ENCODE measurements at regions not wholly inside any gene's neighbourhood (a gene's known extent, or its start where the extent isn't known, plus 50 kb on each side); places are given as distances from the start of the nearest gene placed in this dataset.
A peak's percentile ranks its signal among the peaks of the same experiment; 100 is the strongest.

GRCh38 chr17:77304746-77305473, 164.1 kb downstream of the SEC14L1 start:
- intact Hi-C loops (cut with DNase I), result no loop called here
- no peak for ATAC-seq (ENCODE audit: poor library complexity)

GRCh38 chr17:77306048-77306789, 165.4 kb downstream of the SEC14L1 start:
- DNase-seq, result no peak

More at GRCh38 chr17:77304746-77305473, 164.1 kb downstream of the SEC14L1 start:
- DNase-seq, result peak; percentile 34

GRCh38 chr17:77306790-77307478, 166.2 kb downstream of the SEC14L1 start:
- ATAC-seq (ENCODE audit: poor library complexity) (no peak), DNase-seq (peak; percentile 40)
- intact Hi-C loops (cut with DNase I), result no loop called here

More at GRCh38 chr17:77306048-77306789, 165.4 kb downstream of the SEC14L1 start:
- intact Hi-C loops (cut with DNase I), result no loop called here
- no peak for ATAC-seq (ENCODE audit: poor library complexity)

GRCh38 chr17:77307479-77308198, 166.9 kb downstream of the SEC14L1 start:
- intact Hi-C loops (cut with DNase I), result no loop called here
- peak; percentile 65 for ATAC-seq (ENCODE audit: poor library complexity)
- DNase-seq, result peak; percentile 53

GRCh38 chr17:77308861-77309726, 168.3 kb downstream of the SEC14L1 start:
- intact Hi-C loops (cut with DNase I), result no loop called here
- DNase-seq (peak; percentile 72), ATAC-seq (ENCODE audit: poor library complexity) (peak; percentile 12)

GRCh38 chr17:77310336-77310735, 169.6 kb downstream of the SEC14L1 start:
- intact Hi-C loops (cut with DNase I), result no loop called here
- DNase-seq, result no peak
- ATAC-seq (ENCODE audit: poor library complexity), result no peak

- ATAC-seq (ENCODE audit: poor library complexity), result no peak
- no peak for DNase-seq
- intact Hi-C loops (cut with DNase I), result no loop called here
Observed at GRCh38 chr17:77311371-77311981, 170.7 kb downstream of the SEC14L1 start.

- intact Hi-C loops (cut with DNase I), result no loop called here
- DNase-seq, result peak; percentile 40
- no peak for ATAC-seq (ENCODE audit: poor library complexity)
Observed at GRCh38 chr17:77312061-77312701, 171.4 kb downstream of the SEC14L1 start.

- peak; percentile 81 for DNase-seq
- intact Hi-C loops (cut with DNase I), result no loop called here
- ATAC-seq (ENCODE audit: poor library complexity), result peak; percentile 72
Observed at GRCh38 chr17:77312786-77313599, 172.2 kb downstream of the SEC14L1 start.

GRCh38 chr17:77313831-77314230, 173.1 kb downstream of the SEC14L1 start:
- no peak for DNase-seq
- no peak for ATAC-seq (ENCODE audit: poor library complexity)
- intact Hi-C loops (cut with DNase I), result no loop called here

- DNase-seq, result no peak
- no peak for ATAC-seq (ENCODE audit: poor library complexity)
- intact Hi-C loops (cut with DNase I), result no loop called here
Observed at GRCh38 chr17:77314601-77315000, 173.8 kb downstream of the SEC14L1 start.

- DNase-seq (no peak), ATAC-seq (ENCODE audit: poor library complexity) (no peak)
- intact Hi-C loops (cut with DNase I), result no loop called here
Observed at GRCh38 chr17:77315010-77315409, 174.2 kb downstream of the SEC14L1 start.

GRCh38 chr17:77315551-77316190, 174.9 kb downstream of the SEC14L1 start:
- ATAC-seq (ENCODE audit: poor library complexity), result no peak
- DNase-seq, result no peak
- intact Hi-C loops (cut with DNase I), result no loop called here

GRCh38 chr17:77316191-77316641, 175.4 kb downstream of the SEC14L1 start:
- DNase-seq (no peak), ATAC-seq (ENCODE audit: poor library complexity) (no peak)
- intact Hi-C loops (cut with DNase I), result no loop called here

GRCh38 chr17:77316651-77317050, 175.9 kb downstream of the SEC14L1 start:
- no peak for ATAC-seq (ENCODE audit: poor library complexity)
- DNase-seq, result no peak
- intact Hi-C loops (cut with DNase I), result no loop called here

Measured in Right ventricle myocardium superior (tissue), 1 donor.